ENCODE measurements at regions not wholly inside any gene's neighbourhood (a gene's known extent, or its start where the extent isn't known, plus 50 kb on each side); places are given as distances from the start of the nearest gene placed in this dataset.
"Not testable (repeated sequence)": the region's sequence is repeated elsewhere in the genome, so short reads cannot be mapped to it uniquely, and the experiment has no call there.

- TF ChIP-seq POLR2A (IDR thresholded peaks at IDR 0.05; ENCODE audit: low read length); GATA1 (IDR thresholded peaks at IDR 0.05; ENCODE audit: low read depth, low read length): not testable (repeated sequence)
Observed at GRCh38 chr3:4086662-4087061, 216.5 kb upstream of the SETMAR start.
